ENCODE measurements at regions not wholly inside any gene's neighbourhood (a gene's known extent, or its start where the extent isn't known, plus 50 kb on each side); places are given as distances from the start of the nearest gene placed in this dataset.

GRCh38 chr1:80495806-80496205, 1304.9 kb upstream of the ADGRL2 start (continued):
- TF ChIP-seq, protein P1, sequence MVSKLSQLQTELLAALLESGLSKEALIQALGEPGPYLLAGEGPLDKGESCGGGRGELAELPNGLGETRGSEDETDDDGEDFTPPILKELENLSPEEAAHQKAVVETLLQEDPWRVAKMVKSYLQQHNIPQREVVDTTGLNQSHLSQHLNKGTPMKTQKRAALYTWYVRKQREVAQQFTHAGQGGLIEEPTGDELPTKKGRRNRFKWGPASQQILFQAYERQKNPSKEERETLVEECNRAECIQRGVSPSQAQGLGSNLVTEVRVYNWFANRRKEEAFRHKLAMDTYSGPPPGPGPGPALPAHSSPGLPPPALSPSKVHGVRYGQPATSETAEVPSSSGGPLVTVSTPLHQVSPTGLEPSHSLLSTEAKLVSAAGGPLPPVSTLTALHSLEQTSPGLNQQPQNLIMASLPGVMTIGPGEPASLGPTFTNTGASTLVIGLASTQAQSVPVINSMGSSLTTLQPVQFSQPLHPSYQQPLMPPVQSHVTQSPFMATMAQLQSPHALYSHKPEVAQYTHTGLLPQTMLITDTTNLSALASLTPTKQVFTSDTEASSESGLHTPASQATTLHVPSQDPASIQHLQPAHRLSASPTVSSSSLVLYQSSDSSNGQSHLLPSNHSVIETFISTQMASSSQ (IDR thresholded peaks at IDR 0.05; ENCODE audit: low read depth): no peak
- TF ChIP-seq, protein P1 (CRISPR knock-in tag; IDR thresholded peaks at IDR 0.05; ENCODE audit: borderline replicate concordance): no peak
- TF ChIP-seq, protein P2, sequence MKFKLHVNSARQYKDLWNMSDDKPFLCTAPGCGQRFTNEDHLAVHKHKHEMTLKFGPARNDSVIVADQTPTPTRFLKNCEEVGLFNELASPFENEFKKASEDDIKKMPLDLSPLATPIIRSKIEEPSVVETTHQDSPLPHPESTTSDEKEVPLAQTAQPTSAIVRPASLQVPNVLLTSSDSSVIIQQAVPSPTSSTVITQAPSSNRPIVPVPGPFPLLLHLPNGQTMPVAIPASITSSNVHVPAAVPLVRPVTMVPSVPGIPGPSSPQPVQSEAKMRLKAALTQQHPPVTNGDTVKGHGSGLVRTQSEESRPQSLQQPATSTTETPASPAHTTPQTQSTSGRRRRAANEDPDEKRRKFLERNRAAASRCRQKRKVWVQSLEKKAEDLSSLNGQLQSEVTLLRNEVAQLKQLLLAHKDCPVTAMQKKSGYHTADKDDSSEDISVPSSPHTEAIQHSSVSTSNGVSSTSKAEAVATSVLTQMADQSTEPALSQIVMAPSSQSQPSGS (CRISPR knock-in tag; IDR thresholded peaks at IDR 0.05): no peak
- TF ChIP-seq CC2D1A (CRISPR knock-in tag; IDR thresholded peaks at IDR 0.05) (no peak), AFF4 (CRISPR knock-in tag; IDR thresholded peaks at IDR 0.05) (no peak)

Data from HepG2 (cell line).